NAMALWA (cell line): ENCODE measurements at regions not wholly inside any gene's neighbourhood (a gene's known extent, or its start where the extent isn't known, plus 50 kb on each side); places are given as distances from the start of the nearest gene placed in this dataset.

Source experiments
- DNase-seq: peaks from one replicate; pipeline ENCODE4 v3.0.0-alpha.2; 2015; ENCODE audit warnings: low spot score

DNA sequence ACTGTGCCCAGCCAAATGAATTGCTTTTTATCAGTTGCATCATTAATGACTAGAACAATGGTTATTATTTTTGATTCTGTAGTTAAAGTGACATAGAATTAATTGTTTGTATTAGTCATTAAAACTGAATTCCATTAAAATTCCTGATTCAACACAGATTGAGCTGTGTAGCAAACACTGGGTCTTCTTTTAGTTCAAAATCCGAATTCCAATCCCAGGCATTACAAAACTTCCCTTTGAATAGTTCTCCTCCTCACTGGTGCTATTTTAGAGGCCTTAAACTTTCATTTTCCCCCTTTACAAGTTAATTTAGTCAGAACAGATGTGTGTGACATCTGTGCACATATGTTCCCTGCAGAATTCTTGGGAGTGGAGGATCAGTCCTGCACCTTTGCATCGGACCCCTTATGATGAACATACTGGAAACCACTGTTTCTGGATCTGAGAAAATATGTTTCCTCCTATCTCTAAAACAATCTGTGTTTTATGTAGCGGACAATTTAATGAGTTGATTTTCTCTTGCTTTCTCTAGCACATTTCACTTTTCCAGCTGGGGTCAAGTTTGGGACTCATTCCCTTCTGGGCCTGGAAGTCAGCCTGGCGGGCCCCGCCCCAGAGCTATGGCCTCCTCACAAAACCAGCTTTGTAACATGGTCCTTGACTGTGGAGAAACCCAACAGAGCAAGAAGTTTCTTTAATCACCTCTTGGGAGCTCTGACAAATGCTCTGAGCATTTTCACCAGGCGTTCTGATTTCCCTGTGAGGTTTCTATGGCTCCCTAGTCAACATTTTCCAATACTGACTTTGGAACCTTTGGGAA lies 87.9 kb upstream of the MAMDC2 start:
- no peak for DNase-seq

DNA sequence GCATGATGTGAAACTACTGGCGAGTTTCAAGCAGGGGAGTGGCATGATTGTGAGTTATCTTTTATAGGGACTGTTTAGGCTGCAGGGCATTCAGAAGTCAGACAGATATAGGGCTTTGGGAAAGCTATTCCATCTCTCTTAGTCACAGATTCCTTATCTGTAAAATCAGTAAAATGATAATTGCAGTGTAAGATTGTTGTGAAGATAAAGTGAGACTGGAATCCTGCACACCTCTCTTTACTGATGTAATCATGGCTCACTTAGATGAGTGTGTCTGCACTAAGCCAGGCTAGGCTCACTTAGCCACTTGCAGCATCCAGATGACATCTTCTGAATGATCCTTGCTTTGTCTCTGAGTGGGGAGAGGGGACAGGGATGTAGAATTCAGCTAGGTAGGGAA lies 81.8 kb upstream of the MAMDC2 start:
- no peak for DNase-seq

DNA sequence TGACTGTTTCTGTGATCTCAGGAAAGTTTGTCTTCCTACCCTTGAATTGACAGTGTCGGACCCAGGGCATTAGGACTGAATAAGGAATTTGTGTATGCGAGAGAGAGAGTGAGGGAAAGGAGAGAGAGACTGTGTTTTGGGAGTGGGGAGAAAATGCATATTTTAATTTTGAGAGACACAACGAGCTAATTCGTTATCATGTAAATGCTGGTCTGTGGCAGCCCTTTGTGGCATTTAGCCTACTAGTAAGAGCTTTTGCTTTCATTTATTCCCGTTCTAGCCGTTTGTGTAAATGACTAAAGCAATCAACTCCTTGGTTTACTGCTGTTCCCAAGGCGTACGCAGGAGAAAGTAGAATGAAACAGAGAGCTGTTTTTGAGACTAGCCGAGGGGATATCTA lies 79.8 kb upstream of the MAMDC2 start:
- DNase-seq: no peak

DNA sequence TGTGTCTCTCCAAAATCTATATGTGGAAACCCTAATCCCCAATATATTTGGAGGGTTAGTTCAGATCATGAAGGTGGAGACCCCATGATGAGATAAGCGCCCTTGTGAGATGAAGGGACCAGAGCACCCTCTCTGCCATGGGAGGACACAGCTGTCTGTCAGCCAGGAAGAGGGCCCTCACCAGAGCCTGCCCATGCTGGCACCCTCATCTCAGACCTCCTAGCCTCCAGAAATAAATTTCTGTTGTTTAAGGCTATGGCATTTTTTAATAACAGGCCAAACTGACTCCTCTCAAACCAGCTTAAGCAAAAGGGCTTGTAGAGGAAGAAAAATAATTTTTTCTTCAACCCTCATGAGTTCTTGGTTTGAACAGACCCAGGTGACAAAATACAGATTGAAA lies 79.2 kb upstream of the MAMDC2 start:
- DNase-seq: no peak

DNA sequence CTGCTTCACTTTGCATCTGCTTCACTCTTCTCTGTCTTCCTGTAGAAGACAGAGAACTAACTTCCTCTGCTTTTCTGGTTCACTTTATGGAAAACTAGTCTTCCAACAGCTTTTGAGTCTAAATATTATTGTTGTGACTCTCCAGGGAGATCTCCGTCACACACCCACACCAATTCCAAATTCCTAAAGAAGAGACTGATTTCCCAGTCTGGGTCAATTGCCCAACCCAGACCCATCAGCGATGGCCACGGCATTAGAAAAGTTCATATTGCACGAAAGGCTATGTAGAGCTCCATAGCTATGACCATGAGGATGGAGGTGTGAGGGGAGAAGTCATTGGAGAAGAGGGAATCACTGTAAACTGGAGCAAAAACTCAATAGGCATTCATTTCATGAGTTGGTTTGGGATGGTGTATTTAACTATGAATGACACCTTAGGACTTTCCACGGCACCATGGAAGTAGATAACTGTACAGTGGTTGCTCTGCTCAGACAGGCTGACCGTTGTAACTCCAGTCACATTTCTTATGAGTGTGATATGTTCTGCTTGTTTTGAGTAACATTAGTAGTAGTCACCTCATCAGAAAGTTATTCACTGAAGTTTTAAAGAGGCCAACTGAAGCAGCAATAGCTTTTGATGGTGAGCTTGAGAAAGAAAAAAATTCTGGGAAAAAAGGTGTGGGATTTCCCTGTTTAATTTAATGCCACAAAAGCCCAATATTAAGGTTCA lies 78.1 kb upstream of the MAMDC2 start:
- DNase-seq: no peak

DNA sequence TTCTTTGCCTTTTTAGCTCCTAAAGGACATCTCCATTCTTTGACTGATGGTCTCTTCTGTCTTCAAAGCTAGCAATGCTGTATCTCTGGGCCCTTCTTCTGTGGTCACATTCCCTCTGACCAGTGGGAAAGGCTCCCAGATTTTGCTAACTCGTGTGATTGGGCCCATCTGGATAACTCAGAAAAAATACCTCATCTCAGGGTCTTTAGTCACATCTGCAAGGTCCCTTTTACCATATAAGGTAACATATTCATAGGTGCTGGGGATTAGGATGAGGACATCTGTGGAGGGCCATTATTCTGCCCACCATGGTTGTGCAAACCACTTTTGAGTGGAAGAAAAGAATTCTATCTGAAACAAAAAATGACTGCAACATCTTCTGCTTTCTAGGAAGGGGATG lies 76.3 kb upstream of the MAMDC2 start:
- no peak for DNase-seq

DNA sequence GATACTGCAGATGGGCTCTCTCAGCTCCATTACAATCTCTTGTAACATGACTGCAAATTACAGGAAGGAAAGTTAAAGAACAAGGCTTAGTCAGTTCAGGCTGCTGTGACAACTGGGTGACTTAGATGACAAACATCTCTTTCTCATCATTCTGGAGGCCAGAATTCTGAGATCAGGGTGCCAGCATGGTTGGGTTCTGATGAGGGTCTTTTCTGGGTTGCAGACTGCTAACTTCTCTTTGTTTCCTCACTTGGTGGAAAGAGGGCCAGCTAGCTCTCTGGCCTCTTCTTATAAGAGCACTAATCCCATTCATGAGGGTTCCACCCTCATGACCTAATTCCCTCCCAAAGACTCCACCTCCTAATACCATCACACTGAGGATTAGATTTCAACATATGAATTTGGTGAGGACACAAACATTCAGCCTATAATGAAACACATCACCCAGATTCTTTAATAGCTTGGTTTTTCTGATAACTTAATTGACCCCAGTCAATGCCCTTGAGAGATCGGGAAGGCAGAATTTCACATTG lies 73.6 kb upstream of the MAMDC2 start:
- DNase-seq: no peak

DNA sequence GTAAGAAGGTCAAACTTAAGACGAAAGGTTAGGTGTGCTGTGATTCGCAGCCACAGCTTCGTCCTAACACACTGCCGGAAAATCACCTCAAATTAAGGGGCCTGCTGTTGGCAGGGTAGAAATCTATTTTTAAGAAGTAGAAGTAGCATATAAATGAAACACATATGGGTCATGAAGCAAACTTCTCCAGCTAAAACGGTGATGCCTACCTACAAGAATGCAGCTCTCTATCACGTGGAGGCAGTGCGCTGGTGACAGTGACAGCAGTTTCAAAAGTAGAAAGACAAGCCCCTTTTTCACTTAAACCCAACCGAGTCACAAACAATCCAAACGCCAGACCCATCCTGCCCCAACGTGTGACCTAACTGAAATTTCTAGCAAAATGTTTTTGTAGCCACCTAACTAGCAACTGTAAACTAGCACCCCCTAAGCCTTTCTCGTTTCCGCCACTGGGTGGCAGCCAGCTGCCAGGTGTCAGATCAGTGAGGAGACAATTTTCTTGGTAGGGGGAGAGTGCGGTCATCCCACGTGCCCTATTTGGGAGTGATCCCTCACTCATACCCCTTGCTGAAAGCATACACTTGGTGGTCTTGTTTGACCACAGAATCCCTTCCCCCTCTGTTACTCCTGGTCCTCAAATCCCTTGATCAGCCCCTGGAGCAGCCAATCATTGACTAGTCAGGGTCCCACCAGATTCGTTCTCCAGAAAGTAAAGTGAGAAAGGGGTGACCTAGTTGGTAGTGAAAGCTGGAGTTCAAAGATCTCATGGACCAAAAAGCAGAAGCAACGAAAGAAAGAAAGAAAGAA lies 71.8 kb upstream of the MAMDC2 start:
- peak; percentile 71 for DNase-seq

DNA sequence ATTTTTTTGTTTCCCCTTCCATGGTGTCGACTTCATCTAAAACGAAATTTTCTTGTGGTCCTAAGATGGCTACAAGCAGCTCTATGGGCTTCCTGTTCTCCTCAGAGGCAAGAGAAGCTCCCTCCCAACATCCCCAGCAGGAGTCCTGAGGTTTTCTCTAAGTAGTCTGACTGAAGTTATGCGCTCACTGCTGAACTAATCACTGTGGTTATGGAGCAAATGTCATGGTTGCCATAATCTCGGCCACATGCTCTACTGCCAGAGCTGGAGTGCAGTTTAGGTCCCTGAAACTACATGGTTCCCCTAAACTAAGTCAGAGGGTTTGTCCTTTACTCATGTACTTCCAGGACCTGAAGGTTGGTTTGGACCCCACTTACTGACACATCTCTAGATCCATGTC lies 68.0 kb upstream of the MAMDC2 start:
- no peak for DNase-seq

DNA sequence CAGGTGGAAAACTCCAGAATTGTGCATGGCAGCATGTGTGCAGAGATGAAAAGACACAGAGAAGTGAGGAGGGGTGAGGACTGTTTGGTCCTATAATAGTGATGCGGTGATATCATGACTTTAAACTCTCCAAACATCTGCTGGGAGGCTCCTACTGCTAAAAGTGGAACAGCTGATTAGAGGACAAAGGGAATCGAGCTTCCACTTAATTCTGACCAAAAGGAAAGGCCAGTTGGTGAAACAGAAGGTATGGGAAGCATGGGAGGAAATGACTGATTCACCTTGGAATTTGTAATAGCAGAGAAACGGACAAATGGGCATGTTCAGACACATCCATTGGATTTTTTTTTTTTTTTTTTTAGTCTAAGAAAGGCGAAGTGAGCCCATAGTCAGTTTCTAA lies 67.5 kb upstream of the MAMDC2 start:
- no peak for DNase-seq

DNA sequence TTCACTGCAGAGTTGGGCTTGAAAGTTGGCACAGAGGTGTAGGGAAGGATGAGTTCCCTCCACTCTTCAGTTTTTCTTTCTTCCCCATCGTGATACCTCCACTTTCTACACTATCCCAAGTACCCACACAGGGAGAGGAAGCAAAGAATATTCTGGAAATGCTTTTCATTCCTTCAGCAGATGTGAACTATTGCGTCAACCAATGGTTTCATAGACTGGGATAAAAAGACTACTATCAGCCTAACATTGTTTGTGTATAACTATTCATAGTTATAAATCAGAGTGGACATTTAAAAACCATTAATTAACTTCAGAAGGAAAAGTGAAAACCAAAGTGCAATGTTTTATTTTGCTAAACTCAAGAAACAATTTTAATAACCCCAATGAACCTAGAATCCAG lies 63.6 kb upstream of the MAMDC2 start:
- no peak for DNase-seq

DNA sequence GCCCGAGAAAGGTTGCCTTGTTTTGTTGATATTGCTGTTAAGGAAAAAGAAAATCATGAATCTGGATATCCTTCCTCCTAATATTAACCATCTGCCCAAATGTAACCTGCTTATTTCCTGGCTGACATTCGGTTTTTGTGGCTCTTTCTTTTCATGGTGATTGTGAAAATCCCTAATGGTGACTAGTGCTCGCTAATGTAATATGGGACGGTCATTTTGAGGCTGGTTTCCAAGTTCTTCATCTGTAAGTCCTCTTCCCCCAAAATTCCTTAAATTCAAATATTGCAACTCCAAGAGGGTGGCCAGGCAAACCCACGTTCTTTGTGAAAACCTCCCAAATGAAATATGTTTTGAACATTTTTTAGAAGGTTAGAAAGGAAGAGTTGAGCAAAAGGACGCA lies 63.1 kb upstream of the MAMDC2 start:
- DNase-seq: no peak

DNA sequence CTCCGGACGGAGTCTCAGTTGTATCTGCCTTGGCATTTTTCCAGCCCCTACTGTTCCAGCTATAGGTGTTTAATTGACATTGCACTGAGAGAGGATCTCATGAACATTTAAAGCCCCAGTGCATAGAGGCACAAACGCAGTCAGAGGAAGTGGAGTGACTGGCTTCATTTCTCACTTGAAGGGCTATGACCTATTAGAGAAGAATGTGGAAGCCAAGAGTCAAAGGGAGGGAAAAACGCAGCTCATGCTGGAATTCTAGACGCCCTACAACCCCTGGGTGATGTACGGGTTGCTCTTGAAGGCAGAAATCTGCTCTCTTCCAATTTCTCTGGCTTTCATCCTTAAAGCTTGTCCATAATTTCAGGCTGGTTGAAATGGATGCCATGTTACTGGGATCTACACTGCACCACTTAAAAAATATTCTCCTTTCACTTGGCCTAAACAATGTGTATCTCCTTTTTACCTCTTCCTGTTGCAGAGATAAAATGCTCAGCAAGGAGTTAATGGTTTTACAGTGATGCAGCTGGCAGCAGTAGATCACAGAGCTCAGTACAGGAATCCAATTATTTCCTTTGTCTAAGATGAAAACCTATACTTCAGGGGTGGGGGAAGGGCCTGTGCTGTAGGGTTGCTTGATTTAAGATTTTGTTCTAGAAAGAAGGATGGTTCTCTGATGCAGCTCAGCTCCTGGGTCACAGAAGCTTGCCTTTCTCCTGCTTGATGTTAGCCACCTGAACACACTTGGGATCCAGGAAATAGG lies 61.8 kb upstream of the MAMDC2 start:
- no peak for DNase-seq

DNA sequence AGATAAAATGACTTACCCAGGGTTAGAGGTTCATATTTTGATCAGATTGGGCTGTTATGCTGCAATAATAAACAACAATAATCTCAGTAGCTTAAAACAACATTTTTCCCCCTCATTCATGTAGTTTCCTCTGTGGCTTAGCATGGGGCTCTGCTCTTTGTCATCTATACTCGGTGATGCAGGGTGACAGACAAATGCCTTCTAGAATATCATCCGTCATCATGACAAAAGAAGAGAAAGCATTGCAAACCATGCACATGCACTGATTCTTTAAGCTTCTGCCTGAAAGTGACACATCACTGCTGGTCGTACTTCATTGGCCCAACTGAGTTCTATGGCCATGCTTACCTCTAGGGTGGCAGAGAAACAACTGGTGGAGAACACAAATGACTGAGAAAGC lies 58.8 kb upstream of the MAMDC2 start:
- no peak for DNase-seq

DNA sequence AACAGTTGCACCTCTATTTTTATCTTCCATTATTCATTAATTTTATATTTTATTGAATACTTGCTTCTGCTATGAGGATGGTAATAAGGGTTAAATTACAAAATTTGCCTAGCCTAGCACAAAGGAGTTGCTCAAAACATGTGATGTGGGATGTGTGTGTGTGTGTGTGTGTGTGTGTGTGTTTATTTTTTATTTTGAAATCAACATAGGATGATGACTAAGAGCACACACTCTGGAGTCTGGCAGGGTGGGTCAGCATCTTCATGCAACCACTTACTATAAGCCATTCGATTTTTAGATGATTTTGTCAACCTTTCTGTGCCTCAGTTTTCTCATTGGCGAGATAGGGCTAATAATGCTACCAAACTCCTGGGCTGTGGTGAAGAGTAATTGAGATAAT lies 57.7 kb upstream of the MAMDC2 start:
- no peak for DNase-seq

DNA sequence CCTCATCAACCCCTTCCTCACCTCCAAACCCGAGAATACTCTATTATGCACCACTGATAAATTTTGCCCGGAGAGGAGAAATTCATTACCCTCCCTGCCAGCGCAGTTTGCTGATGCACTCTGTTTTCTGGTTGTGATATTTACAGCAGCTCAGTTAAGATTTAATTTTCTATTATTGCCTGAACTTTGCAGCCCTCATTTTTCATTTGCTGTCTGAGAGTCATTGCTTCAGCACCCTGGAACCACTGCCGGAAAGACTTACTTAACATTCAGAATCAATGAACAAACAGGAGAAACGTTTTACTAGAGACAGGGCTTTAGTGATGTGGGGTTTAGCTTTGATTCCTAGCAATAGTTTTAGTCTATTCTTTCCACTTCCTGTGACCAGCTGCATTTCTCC lies 56.7 kb upstream of the MAMDC2 start:
- DNase-seq: no peak

DNA sequence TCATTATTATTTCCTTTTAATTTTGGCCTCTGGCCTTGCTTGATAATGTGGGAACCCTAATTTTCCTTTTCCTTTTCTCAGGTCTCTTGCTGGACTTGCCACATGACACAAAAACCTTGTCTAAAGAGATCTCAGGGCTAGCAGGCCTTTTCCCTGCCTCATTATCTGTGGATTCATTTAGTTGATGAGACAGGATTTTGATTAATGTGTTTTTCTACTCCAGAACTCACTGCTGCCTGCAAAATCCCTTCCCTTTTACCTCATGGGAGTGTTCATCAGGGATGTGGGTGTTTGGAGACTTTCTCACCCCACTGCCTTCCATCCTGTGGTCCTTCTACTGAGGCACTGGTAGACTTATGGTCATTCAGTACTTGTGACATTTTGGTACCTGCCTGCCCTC lies 56.2 kb upstream of the MAMDC2 start:
- no peak for DNase-seq

DNA sequence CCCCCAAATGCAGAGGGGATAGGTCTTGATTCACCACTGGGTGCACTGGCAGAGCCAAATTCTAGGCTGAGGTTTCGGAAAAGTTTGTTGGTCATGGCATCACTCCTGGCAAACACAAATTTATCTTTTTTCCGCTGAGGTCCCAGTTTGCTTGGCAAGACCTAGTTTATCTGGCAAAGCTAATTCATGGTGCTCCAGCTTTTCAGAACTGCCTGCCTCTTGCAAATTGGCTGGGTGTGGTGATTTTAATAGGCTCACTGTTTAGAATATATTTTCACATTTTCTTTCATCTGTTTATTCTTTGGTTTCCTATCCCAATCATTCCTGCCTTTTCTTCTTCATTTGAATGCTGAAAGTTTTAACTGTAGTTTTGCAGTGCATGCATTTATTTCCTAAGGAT lies 50.5 kb upstream of the MAMDC2 start:
- no peak for DNase-seq
